ENCODE measurements at regions not wholly inside any gene's neighbourhood (a gene's known extent, or its start where the extent isn't known, plus 50 kb on each side); places are given as distances from the start of the nearest gene placed in this dataset.

DNA sequence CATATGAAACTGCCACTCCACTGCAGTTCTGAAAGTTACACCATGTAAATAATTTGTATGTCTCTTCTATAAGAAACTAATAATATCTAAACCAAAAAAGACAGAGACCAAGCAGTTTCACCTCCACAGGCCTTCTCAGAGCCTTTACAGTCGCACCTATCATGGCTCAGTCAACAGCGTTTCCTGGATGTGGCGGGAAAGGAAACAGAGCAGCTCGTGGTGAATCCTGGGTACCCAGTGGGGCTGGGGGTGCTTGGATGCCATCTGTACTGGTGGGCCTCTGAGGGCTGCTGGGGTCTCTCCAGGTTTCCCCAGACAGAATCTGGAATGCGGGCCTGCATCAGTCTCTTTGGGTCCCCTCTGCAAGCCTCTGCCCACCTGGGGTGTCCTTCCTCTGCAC lies 100.2 kb upstream of the CASZ1 start:
- no peak for FAIRE-seq
- DNase-seq (ENCODE audit: insufficient read length, low spot score) = no peak
- TF ChIP-seq, protein P1, sequence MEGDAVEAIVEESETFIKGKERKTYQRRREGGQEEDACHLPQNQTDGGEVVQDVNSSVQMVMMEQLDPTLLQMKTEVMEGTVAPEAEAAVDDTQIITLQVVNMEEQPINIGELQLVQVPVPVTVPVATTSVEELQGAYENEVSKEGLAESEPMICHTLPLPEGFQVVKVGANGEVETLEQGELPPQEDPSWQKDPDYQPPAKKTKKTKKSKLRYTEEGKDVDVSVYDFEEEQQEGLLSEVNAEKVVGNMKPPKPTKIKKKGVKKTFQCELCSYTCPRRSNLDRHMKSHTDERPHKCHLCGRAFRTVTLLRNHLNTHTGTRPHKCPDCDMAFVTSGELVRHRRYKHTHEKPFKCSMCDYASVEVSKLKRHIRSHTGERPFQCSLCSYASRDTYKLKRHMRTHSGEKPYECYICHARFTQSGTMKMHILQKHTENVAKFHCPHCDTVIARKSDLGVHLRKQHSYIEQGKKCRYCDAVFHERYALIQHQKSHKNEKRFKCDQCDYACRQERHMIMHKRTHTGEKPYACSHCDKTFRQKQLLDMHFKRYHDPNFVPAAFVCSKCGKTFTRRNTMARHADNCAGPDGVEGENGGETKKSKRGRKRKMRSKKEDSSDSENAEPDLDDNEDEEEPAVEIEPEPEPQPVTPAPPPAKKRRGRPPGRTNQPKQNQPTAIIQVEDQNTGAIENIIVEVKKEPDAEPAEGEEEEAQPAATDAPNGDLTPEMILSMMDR (IDR thresholded peaks at IDR 0.05; ENCODE audit: insufficient read depth, missing control alignments) = no peak

DNA sequence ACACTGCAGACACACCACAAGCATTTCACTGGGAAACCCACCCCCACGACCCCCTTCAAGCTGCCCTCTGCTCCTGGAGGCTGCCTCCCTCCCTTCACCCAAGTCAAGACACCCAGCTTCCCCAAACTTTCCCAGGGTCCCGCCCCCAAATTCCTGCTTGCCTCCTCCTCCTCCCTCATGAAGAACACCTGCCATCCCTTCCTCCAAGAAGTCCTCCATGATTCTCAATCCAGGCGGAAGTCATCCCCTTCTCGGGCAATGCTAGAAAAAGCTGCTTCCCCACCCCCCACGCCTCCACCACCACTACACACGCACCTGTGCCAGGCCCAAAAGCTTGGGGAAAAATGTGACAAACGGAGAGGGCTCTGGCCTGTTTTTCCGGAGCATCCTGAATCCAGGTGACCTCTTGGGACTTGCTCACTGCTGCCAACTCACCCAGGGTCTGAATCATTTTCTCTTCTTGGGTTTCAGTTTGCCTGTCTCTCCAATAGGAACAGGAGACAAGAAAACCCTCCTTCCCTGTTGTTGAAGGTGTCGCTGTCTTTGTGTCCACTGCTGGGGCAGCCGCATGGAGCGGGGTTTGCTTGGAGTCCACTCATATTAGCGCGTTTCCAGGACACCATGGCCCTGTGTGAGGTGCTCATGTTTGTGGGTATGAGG lies 101.0 kb upstream of the CASZ1 start:
- TF ChIP-seq, protein P1 (IDR thresholded peaks at IDR 0.05; ENCODE audit: insufficient read depth, missing control alignments) = no peak
- FAIRE-seq = no peak
- no peak for DNase-seq (ENCODE audit: insufficient read length, low spot score)

DNA sequence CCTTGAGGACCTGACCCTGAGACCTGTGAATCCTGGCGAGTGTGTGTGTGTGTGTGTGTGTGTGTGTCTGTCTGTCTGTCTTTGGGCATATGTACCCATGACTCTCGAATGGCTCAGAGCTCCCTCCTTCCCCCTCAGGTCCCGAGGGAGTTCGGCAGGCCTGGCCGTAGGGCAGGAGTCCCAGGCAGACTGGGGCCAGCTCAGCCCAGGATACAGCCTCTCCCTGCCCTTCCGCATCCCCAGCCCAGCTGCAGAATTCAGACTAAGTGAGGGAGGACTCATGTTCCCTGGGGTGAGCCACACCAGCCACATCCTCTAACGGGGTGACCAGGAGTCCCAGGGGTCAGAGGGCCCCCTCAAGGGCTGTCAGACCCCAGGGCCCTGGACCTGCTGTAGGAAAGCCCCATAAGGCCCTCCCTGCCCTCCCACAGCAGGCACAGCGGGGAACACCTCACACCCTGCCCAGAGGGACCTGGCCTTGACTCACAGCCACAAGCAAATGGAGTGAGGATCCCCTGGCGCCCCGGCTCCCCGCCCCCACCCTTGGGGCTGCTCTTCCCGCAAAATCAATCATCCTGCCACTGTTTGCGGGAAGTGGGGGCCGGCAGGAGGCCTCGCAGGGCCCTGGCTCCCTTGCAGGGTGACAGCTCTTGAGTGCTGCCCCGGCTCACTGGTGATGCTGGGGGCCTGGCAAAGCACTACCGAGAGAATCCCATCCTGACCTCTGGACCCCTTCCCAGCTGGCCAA lies 101.7 kb upstream of the CASZ1 start:
- TF ChIP-seq, protein P1 (IDR thresholded peaks at IDR 0.05; ENCODE audit: insufficient read depth, missing control alignments) = no peak
- DNase-seq (ENCODE audit: insufficient read length, low spot score) = no peak
- FAIRE-seq = no peak

DNA sequence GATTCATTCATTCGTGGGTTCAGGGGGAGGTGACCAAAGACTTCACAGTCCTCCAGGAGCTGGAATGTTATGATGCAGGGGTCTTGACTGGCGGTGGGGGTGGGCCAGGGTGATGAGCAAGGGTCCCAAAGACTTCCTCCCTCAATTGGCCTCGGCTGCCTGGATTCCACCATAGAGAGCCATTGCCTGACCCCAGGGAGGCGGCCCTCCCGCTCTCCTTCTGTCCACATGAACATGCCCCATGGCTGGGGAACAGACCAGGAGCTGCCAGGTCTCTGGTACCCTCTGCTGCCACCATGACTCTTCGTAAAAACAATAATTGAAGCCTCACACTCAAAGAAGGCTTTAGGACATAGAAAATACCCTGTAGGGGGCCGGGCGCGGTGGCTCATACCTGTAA lies 102.5 kb upstream of the CASZ1 start:
- TF ChIP-seq, protein P1 (IDR thresholded peaks at IDR 0.05; ENCODE audit: insufficient read depth, missing control alignments) = no peak
- no peak for FAIRE-seq
- DNase-seq (ENCODE audit: insufficient read length, low spot score) = no peak

DNA sequence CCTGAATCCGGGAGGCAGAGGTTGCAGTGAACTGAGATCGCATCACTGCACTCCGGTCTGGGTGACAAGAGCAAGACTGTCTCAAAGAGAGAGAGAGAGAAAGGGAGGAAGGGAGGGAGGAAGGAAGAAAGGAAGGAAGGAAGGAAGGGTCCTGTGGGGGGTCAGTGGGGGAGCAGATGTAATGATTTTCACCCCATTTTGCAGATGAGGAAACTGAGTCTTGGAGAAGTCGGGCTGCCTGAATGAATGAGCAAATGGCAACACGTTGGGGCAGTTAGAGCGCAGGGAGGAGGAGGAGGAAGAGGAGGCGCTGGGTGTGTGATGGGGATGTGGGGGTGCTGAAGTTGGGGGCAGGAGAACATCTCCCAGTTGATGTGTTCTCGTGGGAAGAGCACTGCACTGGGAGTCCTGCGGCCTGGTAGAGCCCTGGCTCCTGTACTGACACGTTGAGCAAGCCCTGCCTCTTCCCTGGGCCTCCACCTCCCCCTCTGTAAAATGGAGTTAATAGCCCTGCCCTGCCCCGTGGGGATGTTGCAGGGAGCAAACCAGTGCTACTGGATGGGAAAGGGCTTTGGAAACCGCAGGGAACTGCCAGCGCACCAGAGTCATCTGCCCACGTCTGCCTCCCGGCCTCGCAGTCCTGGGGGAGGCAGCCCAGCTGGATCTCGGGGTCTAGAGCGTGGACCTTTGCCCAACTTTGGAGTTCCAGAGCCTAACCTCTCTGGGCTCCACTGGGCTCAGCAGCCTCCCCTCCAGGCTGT lies 103.2 kb upstream of the CASZ1 start:
- FAIRE-seq = no peak
- TF ChIP-seq, protein P1 (IDR thresholded peaks at IDR 0.05; ENCODE audit: insufficient read depth, missing control alignments) = no peak
- no peak for DNase-seq (ENCODE audit: insufficient read length, low spot score)

DNA sequence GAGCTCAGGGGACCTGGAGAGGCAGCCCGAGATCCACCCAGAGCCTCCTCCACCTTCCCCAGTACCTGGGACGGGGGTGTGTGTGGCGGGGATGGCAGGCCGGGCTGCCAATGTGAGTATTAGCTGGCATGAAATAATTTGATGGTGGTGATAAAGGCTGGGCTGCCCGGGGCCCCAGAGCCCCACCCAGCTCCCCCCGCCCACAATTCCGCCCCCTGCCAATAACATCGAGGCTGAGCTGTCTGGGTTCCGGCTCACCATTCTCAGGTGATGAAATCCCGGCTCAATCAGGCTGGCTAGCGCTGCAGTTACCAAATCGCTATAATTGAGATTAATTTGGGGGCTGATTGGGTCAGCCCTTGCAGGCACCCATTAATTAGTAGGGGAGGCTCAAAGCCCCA lies 103.8 kb upstream of the CASZ1 start:
- FAIRE-seq = no peak
- TF ChIP-seq, protein P1 (IDR thresholded peaks at IDR 0.05; ENCODE audit: insufficient read depth, missing control alignments) = no peak
- DNase-seq (ENCODE audit: insufficient read length, low spot score) = no peak
